ENCODE measurements at regions not wholly inside any gene's neighbourhood (a gene's known extent, or its start where the extent isn't known, plus 50 kb on each side); places are given as distances from the start of the nearest gene placed in this dataset.
A peak's percentile ranks its signal among the peaks of the same experiment; 100 is the strongest.

GRCh38 chr6:170025935-170026750, 264.7 kb downstream of the DLL1 start:
- peak; percentile 50 for DNase-seq

- DNase-seq = no peak
Observed at GRCh38 chr6:170025341-170025911, 265.5 kb downstream of the DLL1 start.

GRCh38 chr6:170024940-170025339, 265.9 kb downstream of the DLL1 start:
- DNase-seq = no peak

DNA sequence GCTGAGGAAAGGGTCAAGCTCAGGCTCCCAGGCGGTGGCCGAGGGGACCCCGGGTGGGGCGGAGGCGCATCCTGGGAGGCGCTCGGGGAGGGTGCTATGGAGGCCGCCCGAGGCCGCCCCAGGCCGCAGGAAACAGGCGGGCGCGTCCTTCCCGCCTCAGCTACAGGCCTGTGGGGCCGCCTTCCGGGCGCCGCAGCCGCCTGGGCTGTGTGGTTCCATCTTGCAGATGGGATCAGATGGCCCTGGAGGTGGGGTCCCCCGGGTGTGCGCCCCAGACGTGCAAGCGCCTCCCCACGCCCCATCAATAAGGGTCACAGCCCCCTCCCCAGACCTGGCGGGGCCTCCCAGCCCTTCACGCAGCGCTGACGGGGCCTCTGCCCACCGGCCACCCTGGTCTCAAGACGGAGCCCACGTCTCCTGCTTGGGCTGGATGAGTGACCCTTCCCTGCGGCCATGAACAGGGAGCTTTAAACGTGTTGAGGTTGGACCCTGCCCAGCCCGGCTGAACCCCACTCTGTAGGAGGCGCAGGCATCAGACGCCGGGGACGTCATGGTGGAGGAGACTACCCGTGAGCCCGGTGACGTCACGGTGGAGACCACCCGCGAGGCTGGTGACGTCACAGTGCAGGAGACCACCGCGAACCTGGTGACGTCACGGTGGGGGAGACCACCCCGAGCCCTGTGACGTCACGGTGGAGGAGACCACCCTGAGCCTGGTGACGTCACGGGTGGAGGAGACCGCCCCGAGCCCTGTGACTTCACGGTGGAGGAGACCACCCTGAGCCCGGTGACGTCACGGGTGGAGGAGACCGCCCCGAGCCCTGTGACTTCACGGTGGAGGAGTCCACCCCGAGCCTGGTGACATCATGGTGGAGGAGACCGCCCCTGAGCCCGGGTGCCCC, 267.0 kb downstream of the DLL1 start:
- no peak for DNase-seq

- DNase-seq = peak; percentile 21
Observed at GRCh38 chr6:170022827-170023619, 267.9 kb downstream of the DLL1 start.

DNA sequence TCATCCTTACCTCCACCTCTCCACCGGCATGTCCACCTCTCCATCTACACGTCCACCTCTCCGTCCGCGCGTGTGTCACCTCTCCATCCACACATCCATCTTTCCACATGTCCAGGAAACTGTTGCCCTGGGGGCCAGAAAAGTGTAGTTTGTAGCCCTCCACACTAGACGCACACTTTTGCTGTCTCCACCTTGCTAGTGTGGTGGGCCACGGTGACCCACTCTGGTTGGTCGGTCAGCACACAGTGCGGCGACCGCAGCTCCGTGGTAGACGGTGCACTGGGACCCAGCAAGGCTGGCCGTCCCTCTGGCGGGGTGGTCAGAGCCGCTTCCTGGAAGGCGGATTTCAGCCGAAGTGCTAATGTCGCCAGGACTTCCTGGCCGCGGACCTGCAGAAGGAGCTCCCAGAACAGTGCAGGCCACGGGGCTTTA, 268.6 kb downstream of the DLL1 start:
- no peak for DNase-seq

GRCh38 chr6:170021579-170021978, 269.3 kb downstream of the DLL1 start:
- no peak for DNase-seq

GRCh38 chr6:170019818-170020583, 268.6 kb downstream of the ERMARD start:
- no peak for DNase-seq

- no peak for DNase-seq
Observed at GRCh38 chr6:170018936-170019817, 267.8 kb downstream of the ERMARD start.

GRCh38 chr6:170018422-170018935, 267.1 kb downstream of the ERMARD start:
- DNase-seq = no peak

DNA sequence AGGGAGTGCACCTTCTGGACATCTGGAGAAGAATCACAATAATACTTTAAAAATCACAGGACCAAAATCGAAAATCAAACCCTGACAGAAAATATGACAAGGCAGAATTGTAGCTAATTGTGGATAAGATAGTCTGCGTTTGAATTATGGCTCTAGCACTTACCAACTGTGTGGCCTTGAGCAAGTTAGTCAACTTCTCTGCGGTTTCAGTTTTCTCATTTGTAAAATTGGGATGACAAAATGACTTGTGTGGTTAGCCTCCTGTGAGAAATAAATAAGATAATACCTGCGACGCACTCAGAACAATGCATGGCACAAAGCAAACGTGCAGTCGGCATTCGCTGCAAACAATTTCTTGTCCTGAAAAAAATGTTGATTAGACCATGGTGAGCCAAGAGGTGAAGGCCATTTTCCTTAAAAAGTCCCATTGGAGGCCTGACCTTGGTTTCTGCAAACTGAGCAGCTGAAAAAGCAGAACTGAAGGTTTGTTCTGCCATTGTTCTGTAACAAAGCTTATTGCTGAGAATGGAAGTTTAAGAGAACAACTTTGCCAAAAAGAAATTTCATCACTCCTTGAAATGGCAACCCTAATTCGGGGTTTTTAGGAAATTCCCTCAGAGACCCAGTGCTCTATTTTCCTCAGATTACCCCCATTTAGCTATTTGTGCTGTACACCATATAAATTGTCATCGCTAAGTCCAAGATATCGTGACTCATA, 266.3 kb downstream of the ERMARD start:
- no peak for DNase-seq

DNA sequence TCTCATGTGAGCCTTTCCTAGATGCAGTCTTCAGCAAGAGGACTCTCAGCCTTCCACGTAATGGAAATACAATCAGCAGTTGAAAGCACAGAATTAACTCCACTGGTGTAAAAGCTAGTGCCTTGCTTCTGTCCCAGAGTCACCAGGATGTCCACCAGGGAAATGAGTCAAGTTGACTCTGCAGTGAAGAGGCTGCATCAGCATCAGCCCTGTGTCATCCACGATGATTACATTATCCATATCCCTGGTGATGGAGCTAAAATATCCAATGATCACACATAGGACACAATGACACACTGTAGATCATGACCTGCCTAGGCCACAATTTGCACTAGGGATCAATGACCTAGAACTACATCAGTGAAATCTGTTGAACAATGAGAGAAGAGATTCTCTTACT, 262.4 kb downstream of the ERMARD start:
- no peak for DNase-seq

DNA sequence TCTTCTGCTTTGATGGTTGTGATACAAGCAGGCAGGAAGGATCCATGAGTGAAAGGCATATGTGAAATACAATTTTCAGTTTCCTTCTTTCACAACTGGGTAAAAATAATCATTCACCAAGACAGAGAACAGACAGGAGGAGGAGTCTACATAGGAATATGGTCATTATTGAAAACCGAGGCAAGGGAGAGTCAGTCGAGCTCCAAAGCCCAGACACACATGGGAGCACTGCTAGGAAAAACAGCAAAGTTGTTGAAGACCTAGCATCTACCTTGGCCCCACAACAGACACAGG, 260.6 kb downstream of the ERMARD start:
- DNase-seq = no peak

DNA sequence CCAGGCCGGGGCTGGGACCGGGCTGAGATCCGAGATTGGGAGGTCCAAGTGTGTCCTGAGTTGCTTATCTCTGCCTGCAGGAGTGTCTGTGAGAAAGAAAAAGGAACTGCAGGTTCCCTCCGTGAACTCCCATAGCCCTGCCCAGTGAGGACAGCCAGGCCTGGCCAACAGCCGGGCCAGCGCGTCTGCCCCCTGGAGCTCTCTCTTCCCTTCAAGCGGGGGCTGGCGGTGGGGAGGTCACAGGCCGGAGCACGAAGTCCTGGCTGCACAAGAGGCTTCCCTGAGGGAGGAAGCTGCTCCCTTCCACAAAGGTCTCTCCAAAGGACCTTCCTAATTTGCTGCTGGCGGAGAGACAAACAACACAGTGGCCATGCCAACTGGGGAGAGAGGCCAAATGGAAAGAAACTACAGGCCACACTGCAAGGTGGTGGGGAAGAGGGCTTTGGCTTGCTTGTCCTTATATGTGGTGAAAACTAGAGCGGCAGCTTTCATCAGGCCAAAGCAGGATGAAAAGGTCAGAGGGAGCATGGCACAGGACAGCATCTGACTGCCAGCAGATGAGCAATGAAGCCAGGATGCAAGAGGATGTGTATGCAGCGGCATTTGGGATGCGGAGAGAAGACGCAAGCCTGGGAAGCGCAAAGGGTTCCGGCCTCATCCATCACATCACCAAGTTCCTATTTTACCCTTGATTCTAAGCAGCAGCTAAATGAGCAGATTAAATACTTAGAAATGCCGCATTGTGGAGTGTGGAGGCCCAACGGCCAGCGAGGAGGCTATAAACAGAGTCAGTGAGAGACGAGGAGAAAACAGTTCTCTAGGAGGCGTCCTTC, 260.0 kb downstream of the ERMARD start:
- DNase-seq = peak; percentile 98

DNA sequence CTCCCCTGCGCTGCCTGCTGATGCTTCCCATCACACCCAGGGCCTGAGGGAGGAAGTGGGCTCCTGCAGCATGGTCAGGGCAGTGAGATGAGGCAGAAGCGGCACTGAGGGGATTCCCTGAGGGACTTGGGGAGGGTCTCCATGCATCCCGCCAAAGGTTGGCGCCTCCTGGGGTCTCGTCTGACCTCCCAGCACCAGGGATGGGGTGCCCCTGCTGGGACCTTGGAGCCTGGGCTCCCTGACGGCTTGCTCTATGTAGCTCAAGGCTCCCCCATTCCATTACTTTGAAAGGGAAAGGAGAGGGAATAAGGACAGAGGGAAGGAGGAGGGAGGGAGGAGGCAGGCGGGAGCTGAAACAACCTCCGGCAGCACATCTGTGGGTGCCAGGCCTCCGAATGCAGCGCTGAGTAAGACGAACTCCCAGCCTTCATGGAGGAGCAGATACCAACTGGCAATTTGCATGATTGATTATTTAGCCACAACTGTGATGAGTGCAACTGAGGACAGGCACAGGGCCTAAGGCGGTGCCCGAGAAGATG, 259.3 kb downstream of the ERMARD start:
- DNase-seq = no peak

DNA sequence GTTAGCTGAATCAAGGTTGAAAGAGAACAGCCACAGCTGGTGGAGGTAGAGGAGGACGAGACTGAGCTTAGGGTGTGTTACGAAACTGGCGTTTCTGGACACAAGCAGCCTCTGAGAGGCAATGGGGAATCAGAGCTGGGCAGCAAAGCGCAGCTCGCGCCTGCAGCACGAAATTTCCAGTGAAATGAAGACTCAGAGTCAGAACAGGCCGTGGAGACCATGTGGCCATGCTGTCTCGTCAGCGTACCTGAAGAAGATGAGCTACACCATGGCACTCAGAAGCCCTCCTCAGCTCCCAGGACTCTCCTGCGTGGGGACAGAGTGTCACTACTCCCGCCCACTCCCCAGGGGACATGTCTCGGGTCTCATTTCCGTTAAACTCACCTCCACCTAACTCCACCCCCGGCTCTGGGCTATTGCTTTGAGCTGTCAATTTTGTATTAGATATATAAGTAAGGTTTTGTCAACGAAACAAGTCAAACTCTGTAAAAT, 256.9 kb downstream of the ERMARD start:
- no peak for DNase-seq

GRCh38 chr6:170007468-170008293, 256.3 kb downstream of the ERMARD start:
- DNase-seq = peak; percentile 77

Data from hematopoietic multipotent progenitor cell treated with erythropoietin and hydrocortisone succinate and interleukin-3 and kit ligand, for 8 days (in vitro differentiated cells).